ENCODE measurements at regions not wholly inside any gene's neighbourhood (a gene's known extent, or its start where the extent isn't known, plus 50 kb on each side); places are given as distances from the start of the nearest gene placed in this dataset.

- TF ChIP-seq CTCF (IDR thresholded peaks at IDR 0.05) (no peak), POLR2A (IDR thresholded peaks at IDR 0.05) (no peak)
Observed at GRCh38 chr17:53426505-53426904, 396.2 kb upstream of the KIF2B start.

Data from esophagus squamous epithelium (tissue), 4 donors.